ENCODE measurements at regions not wholly inside any gene's neighbourhood (a gene's known extent, or its start where the extent isn't known, plus 50 kb on each side); places are given as distances from the start of the nearest gene placed in this dataset.

DNA sequence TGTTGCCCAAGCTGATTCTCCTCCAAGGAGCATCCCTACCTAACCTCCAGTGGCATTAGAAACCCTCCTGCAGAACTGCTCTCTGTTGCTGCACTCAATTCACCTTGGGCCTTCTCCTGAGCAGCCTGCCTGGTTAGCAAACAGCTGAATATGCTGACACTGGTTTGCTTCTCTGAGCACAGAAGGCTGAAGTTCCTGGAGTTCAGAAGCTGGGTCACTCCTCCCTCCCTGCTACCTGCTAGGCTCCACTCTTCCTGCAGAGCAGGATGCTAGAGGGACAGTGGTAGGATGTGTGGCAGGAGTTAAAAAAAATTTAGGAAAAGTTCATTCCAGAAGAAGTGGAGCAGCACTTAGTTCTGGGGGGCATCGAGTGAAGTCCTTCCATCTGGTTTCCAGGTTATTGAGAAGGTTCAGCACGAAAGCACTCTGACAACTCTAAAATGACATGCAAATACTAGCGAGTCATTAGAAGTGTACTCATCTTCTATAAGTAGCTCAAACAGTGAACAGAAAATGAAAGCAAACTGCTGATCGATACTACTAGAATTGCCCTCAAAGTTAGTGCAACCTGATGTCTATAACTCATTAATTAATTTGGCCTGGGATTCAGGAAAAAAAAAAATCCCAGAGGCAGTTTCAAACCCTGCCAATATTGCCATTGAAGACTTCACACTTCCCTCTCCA lies 293.7 kb downstream of the POU4F1 start:
- Mint-ChIP-seq H3K27ac (no peak overlapping the region), H3K4me1 (peaks cover 6% of the 10 kb centered on the region), H3K36me3 (ENCODE audit: low read depth) (no peaks in the 10 kb centered on the region), H3K9me3 (no peaks in the 10 kb centered on the region), H3K4me3 (no peak overlapping the region), H3K27me3 (ENCODE audit: low read depth, poor library complexity) (peaks cover 7% of the 10 kb centered on the region)
- TF ChIP-seq, protein P1, sequence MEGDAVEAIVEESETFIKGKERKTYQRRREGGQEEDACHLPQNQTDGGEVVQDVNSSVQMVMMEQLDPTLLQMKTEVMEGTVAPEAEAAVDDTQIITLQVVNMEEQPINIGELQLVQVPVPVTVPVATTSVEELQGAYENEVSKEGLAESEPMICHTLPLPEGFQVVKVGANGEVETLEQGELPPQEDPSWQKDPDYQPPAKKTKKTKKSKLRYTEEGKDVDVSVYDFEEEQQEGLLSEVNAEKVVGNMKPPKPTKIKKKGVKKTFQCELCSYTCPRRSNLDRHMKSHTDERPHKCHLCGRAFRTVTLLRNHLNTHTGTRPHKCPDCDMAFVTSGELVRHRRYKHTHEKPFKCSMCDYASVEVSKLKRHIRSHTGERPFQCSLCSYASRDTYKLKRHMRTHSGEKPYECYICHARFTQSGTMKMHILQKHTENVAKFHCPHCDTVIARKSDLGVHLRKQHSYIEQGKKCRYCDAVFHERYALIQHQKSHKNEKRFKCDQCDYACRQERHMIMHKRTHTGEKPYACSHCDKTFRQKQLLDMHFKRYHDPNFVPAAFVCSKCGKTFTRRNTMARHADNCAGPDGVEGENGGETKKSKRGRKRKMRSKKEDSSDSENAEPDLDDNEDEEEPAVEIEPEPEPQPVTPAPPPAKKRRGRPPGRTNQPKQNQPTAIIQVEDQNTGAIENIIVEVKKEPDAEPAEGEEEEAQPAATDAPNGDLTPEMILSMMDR (IDR thresholded peaks at IDR 0.05) = no peak
- no peak for DNase-seq

DNA sequence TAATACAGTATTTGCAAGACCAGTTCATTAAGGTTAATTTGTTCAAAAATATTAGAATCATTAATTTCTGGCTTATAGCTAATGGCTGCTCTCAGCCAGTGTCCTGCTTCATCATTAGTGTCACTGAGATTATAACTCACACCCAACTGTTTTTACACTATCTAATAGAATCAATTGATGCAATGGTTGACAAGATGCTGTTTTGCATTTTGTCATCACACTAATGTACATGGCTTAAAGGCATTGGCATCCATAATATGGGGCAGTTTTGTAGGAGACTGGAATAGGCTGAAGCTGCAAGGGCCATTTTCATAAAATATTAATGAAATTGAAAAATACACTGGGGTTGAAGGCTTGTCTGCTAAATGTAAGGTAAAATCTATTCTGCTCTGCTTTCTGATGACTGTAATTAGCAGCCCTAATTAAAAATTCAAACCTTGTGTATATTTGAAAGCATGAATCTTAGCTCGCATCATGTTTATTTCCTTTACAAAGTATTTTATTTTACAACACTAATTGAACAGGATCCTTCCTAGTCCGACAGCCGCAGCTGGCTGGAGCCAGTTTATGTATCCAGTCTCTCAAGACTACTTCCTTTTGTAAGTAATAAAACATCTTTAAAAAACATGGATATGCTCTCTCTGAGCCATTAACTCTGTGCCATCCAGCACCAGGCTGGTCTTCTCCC lies 296.7 kb downstream of the POU4F1 start:
- peaks cover 6% of the 10 kb centered on the region for H3K4me1 Mint-ChIP-seq
- no peak for DNase-seq
- TF ChIP-seq, protein P1 (IDR thresholded peaks at IDR 0.05) = no peak
- H3K9me3 Mint-ChIP-seq = no peaks in the 10 kb centered on the region
- no peaks in the 10 kb centered on the region for H3K27me3 Mint-ChIP-seq (ENCODE audit: low read depth, poor library complexity)
- peak overlapping the region; percentile 4 for H3K27ac Mint-ChIP-seq
- no peak overlapping the region for H3K4me3 Mint-ChIP-seq
- no peaks in the 10 kb centered on the region for H3K36me3 Mint-ChIP-seq (ENCODE audit: low read depth)

DNA sequence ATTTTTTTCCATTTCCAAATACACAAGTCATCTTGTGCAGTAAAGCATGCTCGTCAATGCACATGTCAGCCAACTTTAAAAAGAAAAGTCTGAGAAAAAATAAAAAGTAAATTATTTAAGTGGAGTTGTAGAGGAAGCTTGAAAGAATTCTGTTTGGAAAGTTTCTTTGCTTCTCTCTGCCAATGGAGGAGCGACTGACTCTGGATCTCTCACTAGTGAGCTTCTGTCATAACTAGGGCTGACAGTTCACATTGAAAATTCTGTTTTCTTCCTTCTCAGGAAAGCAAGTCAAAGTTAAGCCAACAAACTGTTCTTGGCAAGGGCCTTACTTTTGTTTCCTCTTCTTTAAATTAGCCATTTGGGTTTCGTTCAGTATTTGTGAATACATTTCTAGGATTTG lies 298.2 kb downstream of the POU4F1 start:
- Mint-ChIP-seq H3K9me3 (no peaks in the 10 kb centered on the region), H3K27me3 (ENCODE audit: low read depth, poor library complexity) (no peaks in the 10 kb centered on the region), H3K36me3 (ENCODE audit: low read depth) (no peaks in the 10 kb centered on the region), H3K4me3 (no peak overlapping the region), H3K27ac (no peak overlapping the region), H3K4me1 (peaks cover 6% of the 10 kb centered on the region)
- DNase-seq = no peak
- TF ChIP-seq, protein P1 (IDR thresholded peaks at IDR 0.05) = no peak

DNA sequence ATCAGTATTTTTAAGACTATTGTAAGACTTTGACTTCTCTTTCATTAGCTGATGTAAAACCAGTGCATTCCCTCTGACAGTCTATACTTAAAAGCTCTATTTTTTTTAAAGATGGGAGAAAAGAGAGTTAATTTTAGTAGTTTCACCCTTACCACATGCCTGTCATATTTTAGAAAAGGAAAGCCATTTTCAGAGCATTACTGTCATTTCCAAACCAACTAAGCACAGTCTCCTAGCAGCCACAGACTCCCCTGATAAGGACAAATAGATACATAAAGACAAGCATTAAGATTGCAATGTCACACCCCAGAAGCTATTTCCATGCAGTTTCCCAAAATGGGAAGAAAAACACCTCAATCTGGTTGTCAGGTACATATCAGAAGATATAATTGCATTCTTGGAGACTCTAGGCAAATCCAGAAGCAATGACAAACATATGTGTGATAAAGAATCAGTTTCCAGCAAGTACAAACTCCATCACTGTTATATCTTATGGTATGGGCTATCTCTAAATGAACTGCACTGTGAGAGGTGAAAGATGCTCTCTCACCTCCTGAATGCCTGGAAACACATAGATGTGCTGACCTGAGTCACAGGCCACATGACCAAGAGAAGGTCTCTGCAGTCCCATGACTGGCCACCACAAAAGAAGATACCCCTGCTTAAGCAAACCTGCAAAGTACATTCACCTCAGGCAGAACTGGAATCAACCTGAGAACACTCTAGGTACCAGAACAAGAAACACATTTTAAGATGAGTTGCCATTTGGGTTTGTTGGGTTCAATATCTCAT lies 303.3 kb downstream of the POU4F1 start:
- H3K4me1 Mint-ChIP-seq = no peaks in the 10 kb centered on the region
- no peaks in the 10 kb centered on the region for H3K36me3 Mint-ChIP-seq (ENCODE audit: low read depth)
- H3K9me3 Mint-ChIP-seq = no peaks in the 10 kb centered on the region
- DNase-seq = no peak
- no peak overlapping the region for H3K27ac Mint-ChIP-seq
- no peak overlapping the region for H3K4me3 Mint-ChIP-seq
- TF ChIP-seq, protein P1 (IDR thresholded peaks at IDR 0.05) = no peak
- H3K27me3 Mint-ChIP-seq (ENCODE audit: low read depth, poor library complexity) = no peaks in the 10 kb centered on the region

DNA sequence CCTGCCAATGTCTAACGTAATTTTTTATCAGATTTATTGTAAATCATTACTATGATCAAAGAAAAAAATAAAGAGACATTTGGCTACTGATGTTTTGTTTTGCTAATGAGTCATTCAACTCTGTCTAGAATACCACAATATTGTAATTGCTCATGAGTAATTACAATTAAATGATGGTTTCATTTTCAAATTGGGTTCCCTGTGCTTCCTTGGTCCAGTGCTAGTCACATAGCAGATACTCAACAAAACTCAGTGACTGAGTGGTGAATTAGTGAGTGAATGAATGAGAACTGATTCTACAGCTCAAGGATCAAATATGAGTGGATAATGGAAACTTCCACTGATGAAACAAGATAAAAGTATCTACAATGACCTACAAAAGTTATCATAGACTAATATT lies 304.7 kb downstream of the POU4F1 start:
- no peaks in the 10 kb centered on the region for H3K36me3 Mint-ChIP-seq (ENCODE audit: low read depth)
- no peaks in the 10 kb centered on the region for H3K27me3 Mint-ChIP-seq (ENCODE audit: low read depth, poor library complexity)
- H3K27ac Mint-ChIP-seq = no peak overlapping the region
- no peaks in the 10 kb centered on the region for H3K4me1 Mint-ChIP-seq
- TF ChIP-seq, protein P1 (IDR thresholded peaks at IDR 0.05) = no peak
- H3K4me3 Mint-ChIP-seq = no peak overlapping the region
- DNase-seq = no peak
- H3K9me3 Mint-ChIP-seq = no peaks in the 10 kb centered on the region
